GM12878 (cell line): ENCODE measurements at regions not wholly inside any gene's neighbourhood (a gene's known extent, or its start where the extent isn't known, plus 50 kb on each side); places are given as distances from the start of the nearest gene placed in this dataset.

Experiments used
- BCL11A ChIP-seq: IDR thresholded peaks from 2 replicates; pipeline ENCODE4 v1.6.1; 2011; ENCODE audit warnings: low read depth, low read length
- CREB1 ChIP-seq: IDR thresholded peaks from 2 replicates; pipeline ENCODE4 v1.6.1; 2012; ENCODE audit warnings: low read depth, mild to moderate bottlenecking, inconsistent platforms
- EP300 ChIP-seq, 2 experiments: fragments of 150-350 bp in 1 of 2; IDR thresholded peaks; 2 replicates each; pipeline ENCODE4 v1.6.1; 2011 to 2012; ENCODE audit warnings: low read depth in 2 of 2, low read length in 2 of 2, borderline replicate concordance in 1 of 2, improper control_type of control experiment in 1 of 2, inconsistent platforms in 1 of 2; ENCODE audit not compliant: control insufficient read depth in 1 of 2
- POLR2A ChIP-seq: IDR thresholded peaks from 2 replicates; pipeline ENCODE4 v1.6.1; 2011; ENCODE audit warnings: low read depth, mild to moderate bottlenecking, low read length
- RCOR1 ChIP-seq: conservative IDR thresholded peaks from 2 replicates; pipeline ENCODE4 v1.6.1; 2012; ENCODE audit warnings: low read depth, low read length, improper control_type of control experiment
- TARDBP ChIP-seq: IDR thresholded peaks from 2 replicates; pipeline ENCODE4 v1.6.1; 2016; ENCODE audit warnings: borderline replicate concordance
- TF ChIP-seq, protein P1 (sequence below): IDR thresholded peaks from 2 replicates; pipeline ENCODE4 v1.6.1; 2011; ENCODE audit warnings: borderline replicate concordance, low read depth, mild to moderate bottlenecking, moderate library complexity, low read length; ENCODE audit not compliant: insufficient read depth, poor library complexity, severe bottlenecking
- TF ChIP-seq, protein P2 (sequence below): IDR thresholded peaks from 2 replicates; pipeline ENCODE4 v1.6.1; 2011; ENCODE audit warnings: low read depth, low read length, improper control_type of control experiment, borderline replicate concordance
- TF ChIP-seq, protein P3 (sequence below): fragments of 450-650 bp; IDR thresholded peaks from 2 replicates; pipeline ENCODE4 v1.6.1; 2014; ENCODE audit warnings: mild to moderate bottlenecking

DNA sequence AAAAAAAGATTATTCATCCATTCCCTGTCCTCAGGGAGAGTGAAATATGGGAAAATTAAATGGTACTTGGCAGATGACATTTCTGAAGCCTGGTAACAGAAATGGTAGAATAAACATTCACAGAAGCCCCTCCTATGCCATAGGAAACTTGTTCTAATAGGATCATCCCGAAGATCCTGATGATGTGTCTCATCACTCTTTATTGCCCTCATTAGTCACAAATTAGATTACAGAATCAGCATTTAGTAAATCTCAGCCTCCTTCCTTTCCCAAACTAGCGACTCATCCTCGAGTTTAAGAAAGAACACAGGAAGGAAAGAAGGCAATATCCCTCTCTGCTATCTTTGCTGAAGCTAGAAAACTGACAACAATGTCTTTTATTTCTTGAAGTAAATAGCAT lies 154.4 kb downstream of the TMEM200A start:
- no peak for TF ChIP-seq CREB1
- TF ChIP-seq, protein P1, sequence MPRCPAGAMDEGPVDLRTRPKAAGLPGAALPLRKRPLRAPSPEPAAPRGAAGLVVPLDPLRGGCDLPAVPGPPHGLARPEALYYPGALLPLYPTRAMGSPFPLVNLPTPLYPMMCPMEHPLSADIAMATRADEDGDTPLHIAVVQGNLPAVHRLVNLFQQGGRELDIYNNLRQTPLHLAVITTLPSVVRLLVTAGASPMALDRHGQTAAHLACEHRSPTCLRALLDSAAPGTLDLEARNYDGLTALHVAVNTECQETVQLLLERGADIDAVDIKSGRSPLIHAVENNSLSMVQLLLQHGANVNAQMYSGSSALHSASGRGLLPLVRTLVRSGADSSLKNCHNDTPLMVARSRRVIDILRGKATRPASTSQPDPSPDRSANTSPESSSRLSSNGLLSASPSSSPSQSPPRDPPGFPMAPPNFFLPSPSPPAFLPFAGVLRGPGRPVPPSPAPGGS = no peak
- TF ChIP-seq TARDBP = no peak
- no peak for TF ChIP-seq POLR2A
- TF ChIP-seq, protein P2, sequence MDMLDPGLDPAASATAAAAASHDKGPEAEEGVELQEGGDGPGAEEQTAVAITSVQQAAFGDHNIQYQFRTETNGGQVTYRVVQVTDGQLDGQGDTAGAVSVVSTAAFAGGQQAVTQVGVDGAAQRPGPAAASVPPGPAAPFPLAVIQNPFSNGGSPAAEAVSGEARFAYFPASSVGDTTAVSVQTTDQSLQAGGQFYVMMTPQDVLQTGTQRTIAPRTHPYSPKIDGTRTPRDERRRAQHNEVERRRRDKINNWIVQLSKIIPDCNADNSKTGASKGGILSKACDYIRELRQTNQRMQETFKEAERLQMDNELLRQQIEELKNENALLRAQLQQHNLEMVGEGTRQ = no peak
- TF ChIP-seq, protein P3, sequence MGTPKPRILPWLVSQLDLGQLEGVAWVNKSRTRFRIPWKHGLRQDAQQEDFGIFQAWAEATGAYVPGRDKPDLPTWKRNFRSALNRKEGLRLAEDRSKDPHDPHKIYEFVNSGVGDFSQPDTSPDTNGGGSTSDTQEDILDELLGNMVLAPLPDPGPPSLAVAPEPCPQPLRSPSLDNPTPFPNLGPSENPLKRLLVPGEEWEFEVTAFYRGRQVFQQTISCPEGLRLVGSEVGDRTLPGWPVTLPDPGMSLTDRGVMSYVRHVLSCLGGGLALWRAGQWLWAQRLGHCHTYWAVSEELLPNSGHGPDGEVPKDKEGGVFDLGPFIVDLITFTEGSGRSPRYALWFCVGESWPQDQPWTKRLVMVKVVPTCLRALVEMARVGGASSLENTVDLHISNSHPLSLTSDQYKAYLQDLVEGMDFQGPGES = no peak
- no peak for TF ChIP-seq RCOR1
- no peak for TF ChIP-seq EP300 (IDR thresholded peaks at IDR 0.05; ENCODE audit: borderline replicate concordance in 1 of 2, control insufficient read depth in 1 of 2, low read depth in 2 of 2, low read length in 2 of 2)
- no peak for TF ChIP-seq BCL11A
